Tibial artery (tissue), 4 donors: ENCODE measurements at regions not wholly inside any gene's neighbourhood (a gene's known extent, or its start where the extent isn't known, plus 50 kb on each side); places are given as distances from the start of the nearest gene placed in this dataset.

Experiments used
- DNase-seq, 2 donors: peaks; one replicate each; pipeline ENCODE4 v3.0.0-alpha.2; 2019
- H3K27ac ChIP-seq, 2 donors: fragments of 200-600 bp; sonication (generic) in 1 of 2; 1 replicate in 1 of 2; 2 replicates in 1 of 2; pipeline ENCODE4 v1.5.1; 2018 to 2019; ENCODE audit warnings: mild to moderate bottlenecking in 1 of 2
- H3K27me3 ChIP-seq, 2 donors: fragments of 200-600 bp; sonication (generic) in 1 of 2; one replicate each; pipeline versions ENCODE4 v1.5.1 to v1.6.0; 2016 to 2019
- H3K36me3 ChIP-seq, 3 donors: fragments of 200-600 bp; sonication (generic) in 2 of 3; one replicate each; pipeline ENCODE4 v1.5.1; 2016 to 2019; ENCODE audit warnings: mild to moderate bottlenecking in 2 of 3
- H3K4me1 ChIP-seq, 4 donors: fragments of 200-600 bp; sonication (generic) in 2 of 4; 1 replicate in 3 of 4; 2 replicates in 1 of 4; pipeline ENCODE4 v1.5.1; 2016 to 2019
- H3K4me3 ChIP-seq, 2 donors: fragments of 200-600 bp; sonication (generic) in 1 of 2; 1 replicate in 1 of 2; 2 replicates in 1 of 2; pipeline ENCODE4 v1.5.1; 2018 to 2019; ENCODE audit warnings: mild to moderate bottlenecking in 2 of 2
- H3K9me3 ChIP-seq, 3 donors: fragments of 200-600 bp; sonication (generic) in 1 of 3; one replicate each; pipeline ENCODE4 v1.5.1; 2016 to 2019
- CTCF ChIP-seq, 2 experiments: fragments of 200-600 bp in 1 of 2; fragments of 450-650 bp in 1 of 2; IDR thresholded peaks; one replicate each; pipeline ENCODE4 v1.5.1; 2017 to 2019; ENCODE audit warnings: antibody characterized with exemption in 2 of 2, mild to moderate bottlenecking in 1 of 2, moderate library complexity in 1 of 2
- intact Hi-C: fragments of 100-400 bp; cut with DNase I; formaldehyde crosslinking; loops from one replicate; pipeline ENCODE4 v1.15.0; 2023; ENCODE audit warnings: low total_unique reads

- intact Hi-C loops, result no loop called here
Measured at GRCh38 chr4:23324021-23324690, 565.7 kb downstream of the PPARGC1A start.

GRCh38 chr4:23323436-23323835, 566.4 kb downstream of the PPARGC1A start:
- Histone ChIP-seq H3K36me3 (no peaks in the 10 kb centered on the region), H3K4me1 (no peaks in the 10 kb centered on the region), H3K4me3 (no peak overlapping the region), H3K27ac (no peak overlapping the region), H3K9me3 (no peaks in the 10 kb centered on the region), H3K27me3 (no peaks in the 10 kb centered on the region)
- intact Hi-C loops, result no loop called here
- DNase-seq, result no peak
- TF ChIP-seq CTCF (IDR thresholded peaks at IDR 0.05), result no peak

More at GRCh38 chr4:23324021-23324690, 565.7 kb downstream of the PPARGC1A start:
- Histone ChIP-seq H3K4me1 (no peaks in the 10 kb centered on the region), H3K9me3 (no peaks in the 10 kb centered on the region), H3K27ac (no peak overlapping the region), H3K4me3 (no peak overlapping the region), H3K27me3 (no peaks in the 10 kb centered on the region), H3K36me3 (no peaks in the 10 kb centered on the region)
- DNase-seq, result no peak
- no peak for TF ChIP-seq CTCF (IDR thresholded peaks at IDR 0.05)

- Histone ChIP-seq H3K36me3 (no peaks in the 10 kb centered on the region), H3K4me3 (no peak overlapping the region), H3K4me1 (no peaks in the 10 kb centered on the region), H3K9me3 (no peaks in the 10 kb centered on the region), H3K27ac (no peak overlapping the region), H3K27me3 (no peaks in the 10 kb centered on the region)
- intact Hi-C loops, result no loop called here
- no peak for DNase-seq
- no peak for TF ChIP-seq CTCF (IDR thresholded peaks at IDR 0.05)
Measured at GRCh38 chr4:23322732-23323131, 567.1 kb downstream of the PPARGC1A start.

GRCh38 chr4:23320931-23321587, 568.8 kb downstream of the PPARGC1A start:
- no peak for TF ChIP-seq CTCF (IDR thresholded peaks at IDR 0.05)
- Histone ChIP-seq H3K27me3 (no peaks in the 10 kb centered on the region), H3K36me3 (no peaks in the 10 kb centered on the region), H3K4me1 (no peaks in the 10 kb centered on the region), H3K4me3 (no peak overlapping the region), H3K9me3 (no peaks in the 10 kb centered on the region), H3K27ac (no peak overlapping the region)
- intact Hi-C loops, result no loop called here
- DNase-seq, result no peak

- Histone ChIP-seq H3K27me3 (no peaks in the 10 kb centered on the region), H3K4me1 (no peaks in the 10 kb centered on the region), H3K4me3 (no peak overlapping the region), H3K27ac (no peak overlapping the region), H3K36me3 (no peaks in the 10 kb centered on the region), H3K9me3 (no peaks in the 10 kb centered on the region)
- no peak for DNase-seq
- TF ChIP-seq CTCF (IDR thresholded peaks at IDR 0.05), result no peak
- intact Hi-C loops, result no loop called here
Measured at GRCh38 chr4:23312686-23313085, 577.2 kb downstream of the PPARGC1A start.
